NCI-H2107 (cell line): ENCODE measurements at regions not wholly inside any gene's neighbourhood (a gene's known extent, or its start where the extent isn't known, plus 50 kb on each side); places are given as distances from the start of the nearest gene placed in this dataset.
"Not testable (repeated sequence)": the region's sequence is repeated elsewhere in the genome, so short reads cannot be mapped to it uniquely, and the experiment has no call there.

Experiments used
- DNase-seq: peaks from one replicate; lab custom pipeline; 2025; lab: John Stamatoyannopoulos, UW

DNA sequence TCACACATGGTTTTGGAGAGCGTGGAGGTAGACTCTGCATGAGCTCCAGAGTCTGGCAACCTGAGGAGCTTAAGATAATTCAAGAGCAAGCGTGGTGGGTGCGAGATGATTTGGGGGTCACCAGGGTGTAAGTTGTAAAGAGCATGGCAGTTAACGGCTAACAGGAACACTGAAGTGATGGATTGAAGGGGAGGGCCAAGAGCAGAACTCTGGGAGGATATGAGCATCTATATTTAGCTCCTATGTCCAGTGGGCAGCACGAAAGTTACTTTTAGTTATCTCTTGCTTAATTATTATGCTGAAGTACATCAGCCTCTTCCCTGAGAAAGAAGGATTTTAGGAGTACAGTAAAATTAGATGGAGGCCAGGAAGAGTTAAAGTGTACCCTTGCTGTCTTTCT is 231.9 kb upstream of the HAND2 start:
- no peak for DNase-seq

- DNase-seq: no peak
Observed at GRCh38 chr4:173761236-173761635, 231.2 kb upstream of the HAND2 start.

- no peak for DNase-seq
Observed at GRCh38 chr4:173758132-173758531, 228.1 kb upstream of the HAND2 start.

GRCh38 chr4:173753408-173753807 is 223.4 kb upstream of the HAND2 start:
- no peak for DNase-seq

- no peak for DNase-seq
Observed at GRCh38 chr4:173752610-173753230, 222.7 kb upstream of the HAND2 start.

GRCh38 chr4:173748353-173748752 is 218.3 kb upstream of the HAND2 start:
- no peak for DNase-seq

- no peak for DNase-seq
Observed at GRCh38 chr4:173747537-173748257, 217.7 kb upstream of the HAND2 start.

- no peak for DNase-seq
Observed at GRCh38 chr4:173746424-173746823, 216.4 kb upstream of the HAND2 start.

DNA sequence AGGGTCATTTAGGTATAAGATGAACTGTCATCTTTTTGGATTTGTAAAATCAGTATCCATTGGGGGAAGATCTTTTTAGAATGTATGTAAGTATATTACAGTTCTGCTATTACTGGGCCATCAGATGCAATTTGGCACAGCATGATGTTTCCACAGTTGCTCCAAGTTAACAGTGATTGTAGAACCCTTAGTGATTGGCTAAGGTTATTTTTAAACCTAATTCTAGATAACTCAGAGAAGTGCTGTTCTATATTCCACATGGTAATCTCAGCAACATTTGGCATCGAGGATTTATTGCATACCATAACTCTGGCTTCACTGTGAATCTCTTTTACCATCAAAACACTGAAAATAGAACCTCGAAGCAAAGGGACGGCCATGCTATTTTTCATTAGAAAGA is 215.7 kb upstream of the HAND2 start:
- DNase-seq: no peak

GRCh38 chr4:173736840-173737239 is 206.8 kb upstream of the HAND2 start:
- no peak for DNase-seq

GRCh38 chr4:173735585-173735984 is 205.6 kb upstream of the HAND2 start:
- no peak for DNase-seq

- DNase-seq: no peak
Observed at GRCh38 chr4:173735049-173735448, 205.0 kb upstream of the HAND2 start.

DNA sequence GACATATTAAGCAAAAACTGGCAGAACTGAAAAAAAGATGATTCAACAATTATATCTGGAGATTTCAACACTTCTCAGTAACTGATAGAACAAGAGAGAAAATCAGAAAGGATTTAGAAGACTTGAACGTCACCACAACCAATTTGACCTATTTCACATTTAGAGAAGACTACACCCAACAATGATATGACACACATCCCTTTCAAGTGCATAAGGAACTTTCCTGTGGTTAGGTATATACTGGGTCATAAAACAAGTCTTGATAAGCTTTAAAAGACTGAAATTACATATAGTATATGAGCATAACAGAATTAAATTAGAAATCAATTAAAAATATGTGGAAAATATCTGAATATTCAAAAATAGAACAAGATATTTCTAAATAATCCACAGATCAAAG is 201.2 kb upstream of the HAND2 start:
- no peak for DNase-seq

DNA sequence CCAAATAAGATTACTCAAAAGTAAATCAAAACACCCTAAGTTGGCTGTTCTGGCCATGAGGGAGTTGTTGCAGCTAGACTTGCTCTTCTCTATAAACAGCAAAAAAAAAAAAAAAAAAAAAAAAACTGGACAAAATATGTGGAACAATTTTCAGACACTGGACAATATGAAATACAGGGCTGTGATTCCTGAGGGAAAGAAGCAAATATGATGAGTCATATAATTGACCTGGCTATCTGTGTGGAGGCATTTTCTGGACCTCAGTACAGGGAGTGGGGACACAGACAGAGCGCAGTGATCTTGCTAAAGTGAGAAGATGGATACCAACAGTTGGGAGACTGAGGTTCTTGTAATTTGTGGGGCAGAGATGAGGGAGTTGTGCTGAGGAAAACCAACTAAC is 192.0 kb upstream of the HAND2 start:
- no peak for DNase-seq

GRCh38 chr4:173718504-173718903 is 188.5 kb upstream of the HAND2 start:
- DNase-seq: not testable (repeated sequence)

- no peak for DNase-seq
Observed at GRCh38 chr4:173717581-173717980, 187.6 kb upstream of the HAND2 start.

- no peak for DNase-seq
Observed at GRCh38 chr4:173714456-173714855, 184.4 kb upstream of the HAND2 start.

DNA sequence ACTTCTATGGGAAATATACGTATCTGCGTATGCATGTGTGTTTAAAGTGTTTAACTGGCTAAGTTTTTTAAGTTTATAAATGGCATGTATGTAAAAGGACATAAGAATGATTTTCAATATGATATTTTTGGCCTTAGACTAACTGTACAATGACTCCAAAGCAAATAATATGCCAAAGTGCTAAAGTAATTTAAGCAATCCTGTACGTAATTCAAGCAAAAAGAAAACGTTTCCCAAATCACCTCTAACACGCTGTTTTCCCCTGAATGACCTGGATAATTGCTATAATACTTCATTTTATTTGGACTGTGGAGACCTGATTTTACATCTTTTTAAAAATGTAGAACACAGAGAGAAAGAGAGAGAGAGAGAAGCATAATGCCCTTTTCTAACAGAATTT is 183.0 kb upstream of the HAND2 start:
- no peak for DNase-seq

DNA sequence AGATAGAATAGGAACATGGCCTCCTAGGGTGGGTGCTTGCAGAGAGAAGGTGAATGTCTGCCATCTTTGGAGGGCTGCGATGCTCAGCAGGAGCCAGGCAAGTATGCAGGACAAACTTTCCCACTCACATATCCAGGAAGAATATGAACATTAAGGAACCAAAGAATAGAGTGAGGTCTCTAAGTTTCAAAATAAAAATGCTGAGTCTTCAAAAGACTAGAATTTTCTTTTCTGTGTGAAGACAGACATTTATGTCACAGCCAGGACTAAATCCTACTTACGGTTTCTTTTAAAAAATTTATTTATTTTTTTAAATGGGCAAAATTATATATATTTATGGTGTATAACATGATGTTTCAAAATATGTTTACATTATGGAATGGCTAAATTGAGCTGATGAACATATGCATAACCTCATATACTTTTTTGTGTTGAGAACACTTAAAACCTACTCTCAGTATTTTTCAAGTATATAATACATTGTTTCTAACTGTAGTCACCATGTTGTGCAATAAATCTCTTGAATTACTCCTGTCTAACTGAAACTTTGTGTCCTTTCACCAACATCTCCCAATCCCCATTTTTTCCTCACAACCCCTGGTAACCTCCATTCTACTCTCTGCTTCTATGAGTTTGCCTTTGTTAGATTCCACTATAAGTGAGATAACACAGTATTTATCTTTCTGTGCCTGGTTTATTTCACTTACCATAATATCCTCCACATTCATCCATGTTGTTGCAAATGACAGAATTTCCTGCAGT is 177.8 kb upstream of the HAND2 start:
- no peak for DNase-seq

- no peak for DNase-seq
Observed at GRCh38 chr4:173704201-173704600, 174.2 kb upstream of the HAND2 start.

GRCh38 chr4:173703021-173703420 is 173.0 kb upstream of the HAND2 start:
- DNase-seq: no peak

DNA sequence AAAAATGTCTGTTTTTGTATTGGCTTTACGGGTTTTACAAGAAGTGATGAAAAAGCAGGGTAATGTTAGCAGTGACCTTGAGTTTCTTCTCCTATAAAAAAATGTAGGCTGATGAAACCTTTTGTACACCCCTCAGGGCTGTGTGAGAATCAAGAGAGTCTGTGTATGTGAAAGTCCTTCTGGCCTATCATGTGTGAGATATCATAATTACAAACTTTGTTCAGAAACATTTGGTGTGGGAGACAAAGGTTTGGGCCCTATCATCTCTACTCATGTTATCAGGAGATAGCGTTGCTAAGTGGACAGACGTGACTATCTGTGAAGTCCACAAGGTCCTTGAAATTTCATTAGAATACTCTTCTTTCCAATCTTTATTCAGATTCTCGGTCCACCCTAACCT is 170.6 kb upstream of the HAND2 start:
- DNase-seq: no peak

GRCh38 chr4:173699841-173700475 is 169.9 kb upstream of the HAND2 start:
- no peak for DNase-seq
